Astrocyte (in vitro differentiated cells and primary cell): ENCODE measurements at regions not wholly inside any gene's neighbourhood (a gene's known extent, or its start where the extent isn't known, plus 50 kb on each side); places are given as distances from the start of the nearest gene placed in this dataset.

Experiments used
- DNase-seq: peaks from one replicate; pipeline ENCODE4 v3.0.0-alpha.2; 2010; ENCODE audit warnings: low read depth
- FAIRE-seq: peaks from 2 replicates; lab custom pipeline; 2011; peaks lifted over from hg19 to GRCh38; lab: Jason Lieb, UNC
- H2AFZ ChIP-seq: 2 replicates; pipeline ENCODE4 v1.6.0; 2012; ENCODE audit warnings: low read depth, low read length, inconsistent platforms
- H3K27ac ChIP-seq: 2 replicates; pipeline ENCODE4 v1.5.1; 2011; ENCODE audit warnings: low read depth, low read length, inconsistent platforms
- H3K27me3 ChIP-seq: 2 replicates; pipeline ENCODE4 v1.6.0; 2011; ENCODE audit warnings: low read length, inconsistent platforms; ENCODE audit not compliant: insufficient read depth
- H3K36me3 ChIP-seq: 2 replicates; pipeline ENCODE4 v1.5.1; 2011; ENCODE audit warnings: low read length, inconsistent platforms; ENCODE audit not compliant: insufficient read depth
- H3K4me1 ChIP-seq: 2 replicates; pipeline ENCODE4 v1.5.1; 2011; ENCODE audit warnings: low read length, inconsistent platforms; ENCODE audit not compliant: insufficient read depth
- H3K4me2 ChIP-seq: 2 replicates; pipeline ENCODE4 v1.6.0; 2012; ENCODE audit warnings: low read length, inconsistent platforms
- H3K4me3 ChIP-seq: 2 replicates; pipeline ENCODE4 v1.5.1; 2011; ENCODE audit warnings: low read depth, mild to moderate bottlenecking, low read length, inconsistent platforms; ENCODE audit not compliant: insufficient read depth
- H3K79me2 ChIP-seq: 2 replicates; pipeline ENCODE4 v1.6.0; 2012; ENCODE audit warnings: mild to moderate bottlenecking, low read length, inconsistent platforms; ENCODE audit not compliant: insufficient read depth
- H3K9ac ChIP-seq: 2 replicates; pipeline ENCODE4 v1.6.0; 2012; ENCODE audit warnings: mild to moderate bottlenecking, low read length, inconsistent platforms
- H3K9me3 ChIP-seq: 2 replicates; pipeline ENCODE4 v1.5.1; 2012; ENCODE audit warnings: low read depth, mild to moderate bottlenecking, low read length, inconsistent platforms; ENCODE audit not compliant: insufficient read depth
- H4K20me1 ChIP-seq: 2 replicates; pipeline ENCODE4 v1.6.0; 2012; ENCODE audit warnings: low read length, inconsistent platforms; ENCODE audit not compliant: insufficient read depth
- H3K27ac Mint-ChIP-seq: one replicate; pipeline ENCODE4 v1.8.0; 2021; ENCODE audit warnings: mild to moderate bottlenecking, mixed read lengths; ENCODE audit not compliant: unreplicated experiment
- H3K27me3 Mint-ChIP-seq: one replicate; pipeline ENCODE4 v1.8.0; 2021; ENCODE audit warnings: low read depth, mixed read lengths; ENCODE audit not compliant: unreplicated experiment
- H3K36me3 Mint-ChIP-seq: one replicate; pipeline ENCODE4 v1.8.0; 2021; ENCODE audit warnings: low read depth, mixed read lengths; ENCODE audit not compliant: unreplicated experiment
- H3K4me1 Mint-ChIP-seq: one replicate; pipeline ENCODE4 v1.8.0; 2021; ENCODE audit warnings: low read depth, mixed read lengths; ENCODE audit not compliant: unreplicated experiment
- H3K4me3 Mint-ChIP-seq: one replicate; pipeline ENCODE4 v1.8.0; 2021; ENCODE audit warnings: mild to moderate bottlenecking, moderate library complexity, mixed read lengths; ENCODE audit not compliant: unreplicated experiment
- H3K9me3 Mint-ChIP-seq: one replicate; pipeline ENCODE4 v1.8.0; 2021; ENCODE audit warnings: mild to moderate bottlenecking, mixed read lengths; ENCODE audit not compliant: unreplicated experiment
- EZH2 ChIP-seq: IDR thresholded peaks from 2 replicates; pipeline ENCODE4 v1.6.1; 2012; ENCODE audit warnings: mild to moderate bottlenecking, low read length, inconsistent platforms; ENCODE audit not compliant: insufficient read depth
- TF ChIP-seq, protein P1 (sequence below): IDR thresholded peaks from 2 replicates; pipeline ENCODE4 v1.5.1; 2011; ENCODE audit warnings: low read depth, mild to moderate bottlenecking, inconsistent platforms, low read length, moderate library complexity; ENCODE audit not compliant: insufficient read depth

DNA sequence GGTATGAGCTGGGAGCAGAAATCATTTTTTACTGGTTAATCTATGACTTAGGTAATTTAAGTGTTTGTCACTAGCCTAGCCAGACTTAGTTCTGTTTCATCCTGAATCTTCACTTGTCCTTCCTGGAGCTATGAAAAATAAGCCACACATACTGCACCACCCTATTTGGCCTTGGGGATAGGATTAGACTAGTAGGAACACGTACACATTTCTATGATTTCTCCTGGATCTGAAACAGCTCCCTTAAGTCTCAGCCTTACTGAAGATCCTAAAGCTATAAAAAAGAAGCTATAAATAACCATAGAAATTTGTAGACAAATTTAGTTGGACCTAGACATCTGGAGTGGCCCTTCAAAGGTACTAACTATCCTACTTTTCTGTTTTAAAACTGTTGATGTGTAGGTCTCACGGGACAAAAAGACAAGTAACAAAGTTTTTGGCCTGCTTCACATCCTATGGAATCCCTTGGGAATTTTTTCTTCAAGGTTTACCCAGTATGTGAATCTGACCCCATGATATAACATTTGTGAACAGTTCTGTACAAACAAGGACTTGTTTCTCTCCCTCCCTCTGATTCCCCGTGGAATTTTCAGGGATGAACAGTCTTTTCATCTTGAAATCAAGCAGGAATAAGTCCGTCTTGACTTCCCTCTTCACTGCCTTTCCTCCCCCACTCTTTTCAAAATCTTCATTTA is 275.0 kb downstream of the FAM76B start:
- no peak overlapping the region for H3K4me3 Mint-ChIP-seq
- Histone ChIP-seq H3K79me2 (no peaks in the 10 kb centered on the region), H3K9me3 (no peaks in the 10 kb centered on the region), H3K36me3 (no peaks in the 10 kb centered on the region), H3K27ac (no peak overlapping the region), H3K4me1 (peaks cover 12% of the 10 kb centered on the region), H3K27me3 (no peaks in the 10 kb centered on the region), H3K4me2 (no peak overlapping the region), H4K20me1 (no peaks in the 10 kb centered on the region), H3K9ac (no peak overlapping the region), H3K4me3 (no peak overlapping the region), H2AFZ (no peak overlapping the region)
- peaks cover 30% of the 10 kb centered on the region for H3K4me1 Mint-ChIP-seq
- FAIRE-seq (no peak), DNase-seq (no peak)
- peaks cover 2% of the 10 kb centered on the region for H3K9me3 Mint-ChIP-seq
- TF ChIP-seq, protein P1, sequence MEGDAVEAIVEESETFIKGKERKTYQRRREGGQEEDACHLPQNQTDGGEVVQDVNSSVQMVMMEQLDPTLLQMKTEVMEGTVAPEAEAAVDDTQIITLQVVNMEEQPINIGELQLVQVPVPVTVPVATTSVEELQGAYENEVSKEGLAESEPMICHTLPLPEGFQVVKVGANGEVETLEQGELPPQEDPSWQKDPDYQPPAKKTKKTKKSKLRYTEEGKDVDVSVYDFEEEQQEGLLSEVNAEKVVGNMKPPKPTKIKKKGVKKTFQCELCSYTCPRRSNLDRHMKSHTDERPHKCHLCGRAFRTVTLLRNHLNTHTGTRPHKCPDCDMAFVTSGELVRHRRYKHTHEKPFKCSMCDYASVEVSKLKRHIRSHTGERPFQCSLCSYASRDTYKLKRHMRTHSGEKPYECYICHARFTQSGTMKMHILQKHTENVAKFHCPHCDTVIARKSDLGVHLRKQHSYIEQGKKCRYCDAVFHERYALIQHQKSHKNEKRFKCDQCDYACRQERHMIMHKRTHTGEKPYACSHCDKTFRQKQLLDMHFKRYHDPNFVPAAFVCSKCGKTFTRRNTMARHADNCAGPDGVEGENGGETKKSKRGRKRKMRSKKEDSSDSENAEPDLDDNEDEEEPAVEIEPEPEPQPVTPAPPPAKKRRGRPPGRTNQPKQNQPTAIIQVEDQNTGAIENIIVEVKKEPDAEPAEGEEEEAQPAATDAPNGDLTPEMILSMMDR: no peak
- TF ChIP-seq EZH2: no peak
- H3K27me3 Mint-ChIP-seq: no peaks in the 10 kb centered on the region
- H3K27ac Mint-ChIP-seq: no peak overlapping the region
- H3K36me3 Mint-ChIP-seq: no peaks in the 10 kb centered on the region

- Histone ChIP-seq H3K9me3 (no peaks in the 10 kb centered on the region), H3K36me3 (no peaks in the 10 kb centered on the region), H3K27ac (peak overlapping the region; percentile 67), H2AFZ (no peak overlapping the region), H3K4me1 (peaks cover 12% of the 10 kb centered on the region), H4K20me1 (no peaks in the 10 kb centered on the region), H3K4me3 (no peak overlapping the region), H3K27me3 (peaks cover 5% of the 10 kb centered on the region), H3K79me2 (no peaks in the 10 kb centered on the region), H3K9ac (peak overlapping the region; percentile 24), H3K4me2 (peak overlapping the region; percentile 55)
- TF ChIP-seq, protein P1: no peak
- no peak for TF ChIP-seq EZH2
- Mint-ChIP-seq H3K9me3 (peaks cover 2% of the 10 kb centered on the region), H3K4me3 (no peak overlapping the region), H3K36me3 (no peaks in the 10 kb centered on the region), H3K4me1 (peaks cover 30% of the 10 kb centered on the region), H3K27ac (peak overlapping the region; percentile 91), H3K27me3 (peaks cover 3% of the 10 kb centered on the region)
- peak; percentile 34 for FAIRE-seq
- peak; percentile 88 for DNase-seq
These were observed 276.9 kb downstream of the FAM76B start for GRCh38 chr11:95512682-95513081.

DNA sequence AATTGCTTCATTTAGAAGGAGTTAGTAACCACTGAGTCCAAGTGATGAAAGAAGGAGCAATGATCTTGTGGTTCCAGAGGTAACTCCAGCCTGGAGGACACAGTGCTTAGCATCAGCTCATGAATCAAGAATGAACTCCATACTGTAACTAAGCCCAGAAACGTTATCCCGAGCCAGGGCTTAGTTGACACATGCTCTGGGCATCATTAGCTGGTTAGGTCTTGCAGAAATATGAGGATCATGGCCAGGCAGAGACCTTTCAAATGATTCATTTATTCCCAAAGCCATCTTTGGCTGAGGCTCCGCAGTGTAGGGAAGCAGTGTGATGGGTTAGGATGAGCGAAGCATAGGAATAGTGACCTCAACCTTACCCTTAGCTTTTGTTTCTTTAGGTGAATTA is 277.4 kb downstream of the FAM76B start:
- no peaks in the 10 kb centered on the region for H3K9me3 ChIP-seq
- peak; percentile 91 for DNase-seq
- Mint-ChIP-seq H3K4me1 (peaks cover 27% of the 10 kb centered on the region), H3K9me3 (peaks cover 2% of the 10 kb centered on the region), H3K4me3 (peak overlapping the region; percentile 12), H3K27ac (peak overlapping the region; percentile 91), H3K36me3 (no peaks in the 10 kb centered on the region), H3K27me3 (peaks cover 3% of the 10 kb centered on the region)
- no peaks in the 10 kb centered on the region for H3K36me3 ChIP-seq
- H2AFZ ChIP-seq: no peak overlapping the region
- H3K4me3 ChIP-seq: no peak overlapping the region
- peaks cover 12% of the 10 kb centered on the region for H3K4me1 ChIP-seq
- TF ChIP-seq, protein P1: no peak
- TF ChIP-seq EZH2: no peak
- H3K79me2 ChIP-seq: no peaks in the 10 kb centered on the region
- peak overlapping the region; percentile 24 for H3K9ac ChIP-seq
- peaks cover 5% of the 10 kb centered on the region for H3K27me3 ChIP-seq
- peak overlapping the region; percentile 67 for H3K27ac ChIP-seq
- no peaks in the 10 kb centered on the region for H4K20me1 ChIP-seq
- H3K4me2 ChIP-seq: peak overlapping the region; percentile 55
- peak; percentile 98 for FAIRE-seq
